Pancreas (tissue), 10 donors: ENCODE measurements at regions not wholly inside any gene's neighbourhood (a gene's known extent, or its start where the extent isn't known, plus 50 kb on each side); places are given as distances from the start of the nearest gene placed in this dataset.

Source experiments
- ATAC-seq, 4 donors: fragments of 200-7000 bp; cut with Tn5 transposase; one replicate each; pipeline versions ENCODE4 v1.8.0 to v1.9.1; 2020; ENCODE audit warnings: mild to moderate bottlenecking in 4 of 4, moderate library complexity in 4 of 4
- DNase-seq, 6 donors: peaks; one replicate each; pipeline ENCODE4 v3.0.0-alpha.2; 2020
- FAIRE-seq: peaks from 2 replicates; lab custom pipeline; 2012; peaks lifted over from hg19 to GRCh38; lab: Jason Lieb, UNC
- H3K27ac ChIP-seq, 4 donors: fragments of 200-600 bp; sonication (generic); 1 replicate in 3 of 4; 2 replicates in 1 of 4; pipeline versions ENCODE4 v1.5.0 to v1.8.0; 2020
- H3K27me3 ChIP-seq, 4 donors: fragments of 200-600 bp; one replicate each; pipeline ENCODE4 v1.8.0; 2021
- H3K36me3 ChIP-seq, 3 donors: fragments of 200-600 bp; sonication (generic) in 1 of 3; one replicate each; pipeline versions ENCODE4 v1.5.0 to v1.8.0; 2020 to 2021
- H3K4me1 ChIP-seq, 3 donors: fragments of 200-600 bp; one replicate each; pipeline ENCODE4 v1.8.0; 2021
- H3K4me3 ChIP-seq, 4 donors: fragments of 200-600 bp; sonication (generic) in 2 of 4; one replicate each; pipeline versions ENCODE4 v1.5.0 to v1.8.0; 2020 to 2021
- H3K9me3 ChIP-seq, 4 donors: fragments of 200-600 bp; one replicate each; pipeline ENCODE4 v1.8.0; 2021
- WGBS, 2 donors: extraction: QIAGEN DNeasy Blood & Tissue Kit; methylation state at CpG; one replicate each; pipeline ENCODE4 v1.1.7; 2013; 5-methylcytosine and 5-hydroxymethylcytosine counted together
- intact Hi-C, 3 donors: fragments of 100-400 bp; cut with DNase I; formaldehyde crosslinking; loops; one replicate each; pipeline versions ENCODE4 v1.11.1 to v1.14.2; 2022
- TF ChIP-seq, protein P1 (sequence below), 4 donors: fragments of 200-600 bp; sonication (generic) in 3 of 4; IDR thresholded peaks; one replicate each; pipeline versions ENCODE4 v1.5.0 to v1.8.0; 2021; ENCODE audit warnings: antibody characterized with exemption in 4 of 4
- donor health status: healthy with polysubstance abuse.
- donor health status: DM: no; HTN: no; CAD: no; lungs with moderate emphysema.
- donor health status: DM: no; HTN: no; CAD: no.
- donor health status: control.
- donor health status: control.
- donor health status: Bipolar disorder and iron deficiency.
- donor health status: DM: yes; HTN: yes; CAD: no.
- donor health status: DM: no; HTN: no; CAD: no.
- donor health status: DM: no; HTN: no; CAD: no.
- donor health status: DM: yes; HTN: yes; CAD: no.

DNA sequence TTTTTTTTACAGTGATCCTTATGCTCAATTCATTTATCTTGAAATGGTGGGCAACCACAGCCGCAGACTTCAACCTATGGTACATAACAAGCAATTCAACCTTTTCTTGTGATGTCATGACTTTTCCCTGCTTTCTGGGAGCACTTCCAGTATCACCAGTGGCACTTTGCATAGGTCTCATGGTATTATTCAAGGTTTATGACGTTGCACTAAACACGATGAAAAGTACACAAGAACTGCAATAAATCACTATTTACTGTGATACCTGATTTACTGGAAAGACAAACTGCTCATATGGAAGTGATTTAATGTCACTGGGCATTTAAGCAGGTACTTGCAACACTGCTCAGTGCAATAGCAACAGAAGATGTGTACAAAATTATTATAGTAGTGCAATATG lies 251.7 kb upstream of the CXCL12 start:
- ATAC-seq, result no peak
- WGBS, 2 donors, result 40 to 48% methylated on average over 3 of the region's 3 CpGs
- TF ChIP-seq, protein P1, sequence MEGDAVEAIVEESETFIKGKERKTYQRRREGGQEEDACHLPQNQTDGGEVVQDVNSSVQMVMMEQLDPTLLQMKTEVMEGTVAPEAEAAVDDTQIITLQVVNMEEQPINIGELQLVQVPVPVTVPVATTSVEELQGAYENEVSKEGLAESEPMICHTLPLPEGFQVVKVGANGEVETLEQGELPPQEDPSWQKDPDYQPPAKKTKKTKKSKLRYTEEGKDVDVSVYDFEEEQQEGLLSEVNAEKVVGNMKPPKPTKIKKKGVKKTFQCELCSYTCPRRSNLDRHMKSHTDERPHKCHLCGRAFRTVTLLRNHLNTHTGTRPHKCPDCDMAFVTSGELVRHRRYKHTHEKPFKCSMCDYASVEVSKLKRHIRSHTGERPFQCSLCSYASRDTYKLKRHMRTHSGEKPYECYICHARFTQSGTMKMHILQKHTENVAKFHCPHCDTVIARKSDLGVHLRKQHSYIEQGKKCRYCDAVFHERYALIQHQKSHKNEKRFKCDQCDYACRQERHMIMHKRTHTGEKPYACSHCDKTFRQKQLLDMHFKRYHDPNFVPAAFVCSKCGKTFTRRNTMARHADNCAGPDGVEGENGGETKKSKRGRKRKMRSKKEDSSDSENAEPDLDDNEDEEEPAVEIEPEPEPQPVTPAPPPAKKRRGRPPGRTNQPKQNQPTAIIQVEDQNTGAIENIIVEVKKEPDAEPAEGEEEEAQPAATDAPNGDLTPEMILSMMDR (IDR thresholded peaks at IDR 0.05), result no peak
- DNase-seq, result no peak
- no peak overlapping the region for H3K27ac ChIP-seq
- no peak for FAIRE-seq
- no peaks in the 10 kb centered on the region for H3K36me3 ChIP-seq
- H3K4me1 ChIP-seq, result no peaks in the 10 kb centered on the region
- H3K4me3 ChIP-seq, result no peak overlapping the region
- intact Hi-C loops, result no loop called here
- H3K27me3 ChIP-seq, result no peaks in the 10 kb centered on the region
- peaks cover 0 to 5% (median 0%) of the 10 kb centered on the region in 4 donors for H3K9me3 ChIP-seq

DNA sequence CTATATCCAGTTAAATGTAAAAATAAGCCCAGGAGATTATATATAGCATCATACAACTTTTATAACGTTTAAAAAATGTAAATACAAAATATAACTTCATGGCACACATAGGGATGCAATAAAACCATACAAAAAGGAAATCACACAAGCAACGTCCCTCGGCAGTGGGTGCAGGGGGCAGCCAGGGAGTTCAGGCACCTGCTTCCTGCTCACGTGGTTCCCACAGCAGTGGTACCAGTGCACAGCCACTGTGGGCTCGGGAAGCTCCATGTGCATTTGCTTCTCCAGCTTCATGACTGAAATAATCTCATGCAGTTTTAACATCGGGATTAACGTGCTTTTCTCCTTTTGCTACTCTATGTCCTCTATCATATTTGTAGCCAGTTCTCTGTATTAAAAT lies 255.5 kb upstream of the CXCL12 start:
- Histone ChIP-seq H3K27me3 (no peaks in the 10 kb centered on the region), H3K4me1 (no peaks in the 10 kb centered on the region), H3K9me3 (no peaks in the 10 kb centered on the region), H3K27ac (no peak overlapping the region), H3K36me3 (no peaks in the 10 kb centered on the region), H3K4me3 (no peak overlapping the region)
- ATAC-seq (peak in 1 of 4 donors; percentile 77), FAIRE-seq (no peak), DNase-seq (no peak)
- TF ChIP-seq, protein P1 (IDR thresholded peaks at IDR 0.05), result no peak
- intact Hi-C loops, result no loop called here
- WGBS, 2 donors, result 18 to 20% methylated on average over 7 of the region's 7 CpGs

DNA sequence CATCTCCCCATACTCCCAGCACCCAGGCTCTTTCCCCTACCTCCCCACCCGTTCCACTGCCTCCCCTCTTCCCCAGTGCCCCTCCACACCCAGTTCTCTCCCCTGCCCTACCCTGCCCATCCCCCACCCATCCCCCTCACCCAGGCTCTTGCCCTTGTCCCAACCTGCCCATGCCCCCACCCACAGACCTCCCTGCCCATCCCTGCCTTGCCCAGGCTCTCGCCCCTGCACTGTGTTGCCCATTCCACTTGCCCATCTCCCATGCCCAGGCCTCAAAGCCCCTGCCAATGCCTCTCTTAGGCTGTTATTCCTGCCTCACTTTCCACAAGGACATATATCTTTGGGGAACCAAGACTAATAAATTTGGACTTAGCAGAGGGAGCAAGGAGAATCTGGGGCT lies 262.6 kb upstream of the CXCL12 start:
- Histone ChIP-seq H3K4me3 (no peak overlapping the region), H3K27me3 (no peaks in the 10 kb centered on the region), H3K9me3 (no peaks in the 10 kb centered on the region), H3K36me3 (no peaks in the 10 kb centered on the region), H3K27ac (peak overlapping the region in 1 of 4 donors; percentile 34), H3K4me1 (peaks cover 0 to 6% (median 0%) of the 10 kb centered on the region in 3 donors)
- TF ChIP-seq, protein P1 (IDR thresholded peaks at IDR 0.05), result no peak
- DNase-seq (no peak), ATAC-seq (no peak), FAIRE-seq (no peak)
- WGBS, 2 donors, result 71 to 81% methylated on average over 2 of the region's 2 CpGs
- intact Hi-C loops, result no loop called here

DNA sequence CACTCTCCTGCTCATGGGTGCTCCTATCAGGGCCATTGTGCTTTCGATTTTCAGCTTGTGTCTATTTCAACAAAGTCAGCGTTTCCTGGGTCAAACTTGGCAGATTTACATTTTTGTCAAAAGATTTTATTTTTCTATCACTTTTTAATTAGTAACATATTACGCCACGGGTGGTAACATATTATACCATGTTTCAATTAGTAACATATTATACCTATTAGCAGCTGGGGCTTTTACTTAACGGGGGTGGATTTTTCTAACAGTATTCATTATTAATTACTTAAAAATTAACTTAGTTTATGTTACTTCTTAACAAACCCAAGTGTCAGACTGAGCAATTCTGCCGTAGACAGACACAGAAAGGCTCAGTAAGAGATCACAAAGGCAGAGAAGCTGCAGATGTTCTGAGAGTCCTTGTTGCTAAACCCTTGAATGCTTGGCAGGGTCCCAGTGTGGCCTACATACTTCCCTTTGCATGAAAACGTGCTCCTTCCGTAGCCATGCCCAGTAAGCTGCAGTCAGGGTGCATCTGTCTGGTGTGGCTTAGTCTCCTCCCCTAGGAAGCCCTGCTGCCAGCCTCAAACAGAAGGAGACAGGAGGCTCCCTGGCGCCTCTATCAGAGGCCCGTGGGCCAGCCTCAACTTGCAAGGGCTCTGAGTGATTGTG lies 263.1 kb upstream of the CXCL12 start:
- H3K27me3 ChIP-seq, result no peaks in the 10 kb centered on the region
- ATAC-seq, result peak; percentile 62 to 77 (median 68)
- H3K4me1 ChIP-seq, result peaks cover 0 to 6% (median 0%) of the 10 kb centered on the region in 3 donors
- 52% methylated on average over 10 of the region's 10 CpGs for WGBS, 2 donors
- H3K9me3 ChIP-seq, result no peaks in the 10 kb centered on the region
- FAIRE-seq, result no peak
- H3K36me3 ChIP-seq, result no peaks in the 10 kb centered on the region
- TF ChIP-seq, protein P1 (IDR thresholded peaks at IDR 0.05), result no peak
- intact Hi-C loops, result no loop called here
- H3K27ac ChIP-seq, result peak overlapping the region in 1 of 4 donors; percentile 34
- no peak overlapping the region for H3K4me3 ChIP-seq
- peak in 2 of 6 donors; percentile 25 to 37 for DNase-seq
